Endothelial cell of umbilical vein (primary cell): ENCODE measurements at regions not wholly inside any gene's neighbourhood (a gene's known extent, or its start where the extent isn't known, plus 50 kb on each side); places are given as distances from the start of the nearest gene placed in this dataset.

Experiments
- BruUV-seq: library from RNA; stranded (reverse); fragments of 400-500 nt; replicated peaks from 2 replicates; lab custom pipeline; 2021; lab: Mats Ljungman, UMichigan
- CTCF ChIA-PET: fragments of 300-600, 350-600 bp; sonication (Branson Sonifier 250); formaldehyde crosslinking; loops from one replicate; lab custom pipeline; 2021; ENCODE audit warnings: antibody characterized with exemption, inconsistent platforms; lab: Charles Lee
- POLR2A ChIA-PET: fragments of 300-600, 350-600 bp; sonication (Branson Sonifier 250); formaldehyde crosslinking; loops from one replicate; lab custom pipeline; 2021; ENCODE audit warnings: antibody characterized with exemption, inconsistent platforms; lab: Charles Lee
- DNase-seq: peaks from one replicate; pipeline ENCODE4 v3.0.0-alpha.2; 2011; ENCODE audit warnings: low read depth, low spot score
- FAIRE-seq: peaks from 2 replicates; lab custom pipeline; 2011; peaks lifted over from hg19 to GRCh38; lab: Jason Lieb, UNC
- H2AFZ ChIP-seq: 2 replicates; pipeline ENCODE4 v1.6.0; 2012; ENCODE audit warnings: low read depth, low read length, control low read depth, inconsistent platforms
- H3K27ac ChIP-seq: 2 replicates; pipeline ENCODE4 v1.5.1; 2011; ENCODE audit warnings: low read depth, mild to moderate bottlenecking, control low read depth, low read length, moderate library complexity; ENCODE audit not compliant: insufficient read depth
- H3K27me3 ChIP-seq, 2 experiments: 2 replicates each; pipeline versions ENCODE4 v1.6.0 to v1.6.1; 2011; ENCODE audit warnings: low read length in 2 of 2, mixed read lengths in 1 of 2; ENCODE audit not compliant: control insufficient read depth in 2 of 2, insufficient read depth in 2 of 2
- H3K36me3 ChIP-seq, 2 experiments: 2 replicates in 1 of 2; 3 replicates in 1 of 2; pipeline ENCODE4 v1.5.1; 2011; ENCODE audit warnings: low read length in 2 of 2, mild to moderate bottlenecking in 1 of 2, moderate library complexity in 1 of 2; ENCODE audit not compliant: control insufficient read depth in 2 of 2, insufficient read depth in 2 of 2; ENCODE audit errors: extremely low read depth in 1 of 2
- H3K4me1 ChIP-seq: 3 replicates; pipeline ENCODE4 v1.5.1; 2011; ENCODE audit warnings: mild to moderate bottlenecking, low read length; ENCODE audit not compliant: control insufficient read depth, insufficient read depth; ENCODE audit errors: extremely low read depth
- H3K4me2 ChIP-seq: 2 replicates; pipeline ENCODE4 v1.6.1; 2011; ENCODE audit warnings: low read length, control low read depth, mixed read lengths; ENCODE audit not compliant: insufficient read depth
- H3K4me3 ChIP-seq, 3 experiments: fragments of 200-600 bp in 1 of 3; sonication (generic), shearing (Covaris generic) in 1 of 3; replicated peaks in 1 of 3; 2 replicates each; pipeline ENCODE4 v1.5.1; 2011 to 2016; ENCODE audit warnings: control low read depth in 3 of 3, low read length in 3 of 3, mild to moderate bottlenecking in 2 of 3, inconsistent platforms in 1 of 3, low read depth in 1 of 3, moderate library complexity in 1 of 3; ENCODE audit not compliant: insufficient read depth in 1 of 3
- H3K79me2 ChIP-seq: 2 replicates; pipeline ENCODE4 v1.6.0; 2012; ENCODE audit warnings: low read length, inconsistent platforms; ENCODE audit not compliant: control insufficient read depth, insufficient read depth
- H3K9ac ChIP-seq: replicated peaks from 2 replicates; pipeline ENCODE3; 2011; ENCODE audit warnings: low read length, control low read depth; ENCODE audit not compliant: insufficient read depth; ENCODE audit errors: extremely low read depth
- H3K9me1 ChIP-seq: replicated peaks from 3 replicates; pipeline ENCODE4 v1.6.0; 2011; ENCODE audit warnings: mild to moderate bottlenecking, low read length; ENCODE audit not compliant: control insufficient read depth, insufficient read depth; ENCODE audit errors: extremely low read depth
- H3K9me3 ChIP-seq: replicated peaks from 2 replicates; pipeline ENCODE4 v1.5.1; 2012; ENCODE audit warnings: low read length, inconsistent platforms; ENCODE audit not compliant: control insufficient read depth, insufficient read depth
- H4K20me1 ChIP-seq: replicated peaks from 2 replicates; pipeline ENCODE3; 2011; ENCODE audit warnings: mild to moderate bottlenecking, low read length; ENCODE audit not compliant: control insufficient read depth, insufficient read depth; ENCODE audit errors: extremely low read depth
- CTCF ChIP-seq, 2 donors: IDR thresholded peaks; 1 replicate in 1 of 2; 2 replicates in 1 of 2; pipeline ENCODE4 v1.5.1; 2011; ENCODE audit warnings: low read length in 2 of 2, mild to moderate bottlenecking in 2 of 2, moderate library complexity in 2 of 2, control low read depth in 1 of 2, inconsistent platforms in 1 of 2, low read depth in 1 of 2; ENCODE audit not compliant: insufficient read depth in 1 of 2; ENCODE audit errors: extremely low read depth in 1 of 2
- EZH2 ChIP-seq: IDR thresholded peaks from 2 replicates; pipeline ENCODE4 v1.6.1; 2012; ENCODE audit warnings: borderline replicate concordance, low read depth, mild to moderate bottlenecking, moderate library complexity, low read length, inconsistent platforms; ENCODE audit not compliant: severe bottlenecking
- FOS ChIP-seq: IDR thresholded peaks from 2 replicates; pipeline ENCODE4 v1.6.1; 2011; ENCODE audit warnings: mild to moderate bottlenecking, low read length, moderate library complexity, borderline replicate concordance; ENCODE audit not compliant: insufficient read depth
- GATA2 ChIP-seq: IDR thresholded peaks from 2 replicates; pipeline ENCODE4 v1.7.0; 2011; ENCODE audit warnings: low read depth, mild to moderate bottlenecking, moderate library complexity, mixed read lengths, low read length; ENCODE audit not compliant: insufficient read length, insufficient read depth
- JUN ChIP-seq: IDR thresholded peaks from 2 replicates; pipeline ENCODE4 v1.6.1; 2011; ENCODE audit warnings: borderline replicate concordance, low read depth; ENCODE audit not compliant: insufficient read length, insufficient read depth
- MAX ChIP-seq: IDR thresholded peaks from 2 replicates; pipeline ENCODE4 v1.6.1; 2011; ENCODE audit not compliant: insufficient read depth, insufficient read length
- MYC ChIP-seq: IDR thresholded peaks from one replicate; pipeline ENCODE4 v1.6.1; 2011; ENCODE audit warnings: mild to moderate bottlenecking, low read depth, low read length
- POLR2A ChIP-seq: IDR thresholded peaks from 2 replicates; pipeline ENCODE4 v1.6.1; 2012; ENCODE audit warnings: low read depth, mild to moderate bottlenecking, control low read depth, low read length
- POLR2AphosphoS5 ChIP-seq: IDR thresholded peaks from 2 replicates; pipeline ENCODE4 v1.6.1; 2012; ENCODE audit warnings: low read depth, mild to moderate bottlenecking, control low read depth, low read length, moderate library complexity; ENCODE audit not compliant: insufficient read depth
- dilution Hi-C: fragments of 300-500 bp; cut with MboI; formaldehyde crosslinking; loops from one replicate; pipeline ENCODE4 v1.15.0; 2019; ENCODE audit warnings: low sequenced_read_pairs; ENCODE audit not compliant: extremely low pct_ligation_motif_present
- intact Hi-C: fragments of 100-400 bp; cut with micrococcal nuclease; formaldehyde crosslinking; loops from one replicate; pipeline ENCODE4 v1.10.0; 2022

- Histone ChIP-seq H3K4me3 (no peak overlapping the region), H4K20me1 (no peaks in the 10 kb centered on the region), H3K27ac (no peak overlapping the region), H3K9ac (no peak overlapping the region), H3K4me1 (no peaks in the 10 kb centered on the region), H3K9me1 (no peaks in the 10 kb centered on the region), H3K27me3 (peaks cover 0 to 2% of the 10 kb centered on the region in 2 experiments), H2AFZ (no peak overlapping the region), H3K4me2 (no peak overlapping the region), H3K36me3 (no peaks in the 10 kb centered on the region), H3K9me3 (no peaks in the 10 kb centered on the region), H3K79me2 (no peaks in the 10 kb centered on the region)
- dilution Hi-C loops, result no loop called here
- ChIA-PET POLR2A (no interaction called here), CTCF (no interaction called here)
- no peak for FAIRE-seq
- DNase-seq, result no peak
- no TSS peak for BruUV-seq
- TF ChIP-seq POLR2A (no peak), GATA2 (no peak), CTCF (IDR thresholded peaks at IDR 0.05; ENCODE audit: extremely low read depth in 1 of 2, insufficient read depth in 1 of 2, low read depth in 1 of 2, low read length in 2 of 2) (no peak), FOS (no peak), POLR2AphosphoS5 (no peak), JUN (no peak), MAX (no peak), EZH2 (no peak), MYC (no peak)
- intact Hi-C loops, result no loop called here
Measured at GRCh38 chr5:133863857-133864585, 104.4 kb downstream of the C5orf15 start.
